ENCODE measurements at regions not wholly inside any gene's neighbourhood (a gene's known extent, or its start where the extent isn't known, plus 50 kb on each side); places are given as distances from the start of the nearest gene placed in this dataset.

DNA sequence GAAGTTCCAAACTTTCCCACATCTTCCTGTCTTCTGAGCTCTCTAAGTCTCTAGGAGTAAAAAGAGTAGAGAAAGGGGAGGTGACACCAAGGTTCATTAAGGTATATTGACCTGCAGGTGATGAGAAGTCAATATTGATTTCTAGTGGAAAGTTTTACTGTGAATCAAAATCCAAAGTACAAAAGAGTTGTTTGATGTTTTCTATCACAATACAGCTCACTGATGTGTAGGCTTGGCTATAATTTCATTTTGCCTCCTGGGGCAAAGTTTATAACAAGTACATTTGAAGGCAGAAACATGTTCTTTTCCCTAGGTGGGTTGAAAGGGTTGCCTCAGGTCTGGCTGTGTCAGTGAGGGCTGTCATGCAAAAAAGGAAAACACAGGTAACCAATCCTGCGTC, 65.2 kb upstream of the LRPPRC start:
- TF ChIP-seq, protein P1, sequence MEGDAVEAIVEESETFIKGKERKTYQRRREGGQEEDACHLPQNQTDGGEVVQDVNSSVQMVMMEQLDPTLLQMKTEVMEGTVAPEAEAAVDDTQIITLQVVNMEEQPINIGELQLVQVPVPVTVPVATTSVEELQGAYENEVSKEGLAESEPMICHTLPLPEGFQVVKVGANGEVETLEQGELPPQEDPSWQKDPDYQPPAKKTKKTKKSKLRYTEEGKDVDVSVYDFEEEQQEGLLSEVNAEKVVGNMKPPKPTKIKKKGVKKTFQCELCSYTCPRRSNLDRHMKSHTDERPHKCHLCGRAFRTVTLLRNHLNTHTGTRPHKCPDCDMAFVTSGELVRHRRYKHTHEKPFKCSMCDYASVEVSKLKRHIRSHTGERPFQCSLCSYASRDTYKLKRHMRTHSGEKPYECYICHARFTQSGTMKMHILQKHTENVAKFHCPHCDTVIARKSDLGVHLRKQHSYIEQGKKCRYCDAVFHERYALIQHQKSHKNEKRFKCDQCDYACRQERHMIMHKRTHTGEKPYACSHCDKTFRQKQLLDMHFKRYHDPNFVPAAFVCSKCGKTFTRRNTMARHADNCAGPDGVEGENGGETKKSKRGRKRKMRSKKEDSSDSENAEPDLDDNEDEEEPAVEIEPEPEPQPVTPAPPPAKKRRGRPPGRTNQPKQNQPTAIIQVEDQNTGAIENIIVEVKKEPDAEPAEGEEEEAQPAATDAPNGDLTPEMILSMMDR (IDR thresholded peaks at IDR 0.05 in 8 of 11, conservative IDR thresholded peaks at IDR 0.05 in 3 of 11) = no peak
- TF ChIP-seq POLR2AphosphoS5 (IDR thresholded peaks at IDR 0.05) = no peak
